ENCODE measurements at regions not wholly inside any gene's neighbourhood (a gene's known extent, or its start where the extent isn't known, plus 50 kb on each side); places are given as distances from the start of the nearest gene placed in this dataset.
"Not testable (repeated sequence)": the region's sequence is repeated elsewhere in the genome, so short reads cannot be mapped to it uniquely, and the experiment has no call there.

DNA sequence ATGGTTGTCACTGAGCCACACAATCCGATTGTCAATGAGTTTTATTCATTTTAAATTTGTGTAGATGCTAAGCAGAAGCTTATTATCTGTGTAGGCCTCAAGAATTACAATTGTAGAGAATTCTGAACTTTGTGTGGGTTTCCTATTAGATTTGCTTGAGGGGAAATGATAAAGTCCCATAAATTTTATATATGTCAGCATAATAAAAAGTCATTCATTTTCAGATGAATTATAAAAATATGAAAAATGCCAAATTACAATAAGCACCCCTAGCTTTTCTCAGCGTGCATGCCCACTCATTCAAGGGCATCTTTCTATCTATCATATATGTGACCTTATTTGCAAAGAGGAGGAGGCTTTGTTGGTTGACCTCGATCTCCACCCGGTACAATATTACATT lies 1041.1 kb upstream of the FOXG1 start:
- H3K27me3 ChIP-seq (ENCODE audit: control insufficient read depth, insufficient read depth, low read length) = no peaks in the 10 kb centered on the region
- no peak overlapping the region for H3K27ac ChIP-seq (ENCODE audit: low read depth, low read length)
- H3K9me3 ChIP-seq (ENCODE audit: control insufficient read depth, insufficient read depth, low read length) = no peaks in the 10 kb centered on the region
- peaks cover 10% of the 10 kb centered on the region; the same call in 1 of the 2 replicates for H3K4me1 ChIP-seq (ENCODE audit: control insufficient read depth, insufficient read depth, low read length)
- H3K9ac ChIP-seq (ENCODE audit: low read depth, low read length) = no peak overlapping the region
- H3K36me3 ChIP-seq (ENCODE audit: control insufficient read depth, insufficient read depth, low read length) = no peaks in the 10 kb centered on the region
- no peak overlapping the region for H3K4me3 ChIP-seq (ENCODE audit: low read depth, low read length)

GRCh38 chr14:27727251-27727770 lies 1039.3 kb upstream of the FOXG1 start:
- Histone ChIP-seq H3K9ac (ENCODE audit: low read depth, low read length) (no peak overlapping the region), H3K4me3 (ENCODE audit: low read depth, low read length) (no peak overlapping the region), H3K4me1 (ENCODE audit: control insufficient read depth, insufficient read depth, low read length) (peaks cover 10% of the 10 kb centered on the region; the same call in 1 of the 2 replicates), H3K36me3 (ENCODE audit: control insufficient read depth, insufficient read depth, low read length) (no peaks in the 10 kb centered on the region), H3K27ac (ENCODE audit: low read depth, low read length) (no peak overlapping the region), H3K27me3 (ENCODE audit: control insufficient read depth, insufficient read depth, low read length) (no peaks in the 10 kb centered on the region), H3K9me3 (ENCODE audit: control insufficient read depth, insufficient read depth, low read length) (no peaks in the 10 kb centered on the region)

- H3K27me3 ChIP-seq (ENCODE audit: control insufficient read depth, insufficient read depth, low read length) = no peaks in the 10 kb centered on the region
- no peak overlapping the region for H3K9ac ChIP-seq (ENCODE audit: low read depth, low read length)
- no peak overlapping the region for H3K4me3 ChIP-seq (ENCODE audit: low read depth, low read length)
Measured at GRCh38 chr14:27730204-27730603, 1036.4 kb upstream of the FOXG1 start.

DNA sequence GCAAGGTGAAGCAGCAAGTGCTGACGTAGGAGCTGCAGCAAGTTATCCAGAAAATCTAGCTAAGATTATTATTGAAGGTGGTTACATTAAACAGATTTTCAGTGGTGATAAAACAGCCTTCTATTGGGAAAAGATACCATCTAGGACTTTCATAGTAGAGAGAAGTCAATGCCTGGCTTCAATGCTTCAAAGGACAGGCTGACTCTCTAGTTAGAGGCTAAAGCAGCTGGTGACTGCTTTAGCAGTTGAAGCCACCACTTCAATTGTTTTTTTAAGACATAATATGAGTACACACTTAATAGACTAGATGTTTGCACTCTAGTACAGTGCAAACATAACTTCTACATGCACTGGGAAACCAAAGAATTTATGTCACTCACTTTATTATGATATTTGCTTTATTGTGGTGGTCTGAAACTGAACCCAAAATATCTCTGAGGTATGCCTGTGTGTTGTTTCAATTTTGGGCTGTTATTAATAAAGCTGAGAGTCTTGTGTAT lies 1026.9 kb upstream of the FOXG1 start:
- no peak overlapping the region for H3K9ac ChIP-seq (ENCODE audit: low read depth, low read length)
- H3K27ac ChIP-seq (ENCODE audit: low read depth, low read length) = no peak overlapping the region
- H3K27me3 ChIP-seq (ENCODE audit: control insufficient read depth, insufficient read depth, low read length) = no peaks in the 10 kb centered on the region
- H3K36me3 ChIP-seq (ENCODE audit: control insufficient read depth, insufficient read depth, low read length) = no peaks in the 10 kb centered on the region
- no peaks in the 10 kb centered on the region for H3K4me1 ChIP-seq (ENCODE audit: control insufficient read depth, insufficient read depth, low read length)
- no peaks in the 10 kb centered on the region for H3K9me3 ChIP-seq (ENCODE audit: control insufficient read depth, insufficient read depth, low read length)
- H3K4me3 ChIP-seq (ENCODE audit: low read depth, low read length) = no peak overlapping the region

More at GRCh38 chr14:27730204-27730603, 1036.4 kb upstream of the FOXG1 start:
- Histone ChIP-seq H3K4me1 (ENCODE audit: control insufficient read depth, insufficient read depth, low read length) (no peaks in the 10 kb centered on the region), H3K9me3 (ENCODE audit: control insufficient read depth, insufficient read depth, low read length) (no peaks in the 10 kb centered on the region), H3K27ac (ENCODE audit: low read depth, low read length) (no peak overlapping the region), H3K36me3 (ENCODE audit: control insufficient read depth, insufficient read depth, low read length) (no peaks in the 10 kb centered on the region)

DNA sequence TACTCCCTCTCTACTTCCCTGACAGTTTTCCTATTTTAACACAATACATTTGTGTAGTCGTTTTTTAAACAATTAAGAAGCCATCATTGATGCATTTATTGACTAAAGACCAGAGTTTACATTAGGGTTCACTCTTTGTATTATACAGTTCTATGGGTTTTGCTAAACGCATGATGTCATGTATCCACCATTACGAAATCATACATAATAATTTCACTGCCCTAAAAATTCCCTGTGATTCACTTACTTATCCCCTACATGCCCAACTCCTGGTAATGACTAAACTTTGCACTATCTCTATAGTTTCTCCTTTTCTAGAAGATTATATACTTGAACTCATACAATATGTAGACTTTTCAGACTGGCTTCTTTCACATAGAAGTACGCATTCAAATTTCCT lies 1016.5 kb upstream of the FOXG1 start:
- Histone ChIP-seq H3K36me3 (ENCODE audit: control insufficient read depth, insufficient read depth, low read length) (no peaks in the 10 kb centered on the region), H3K27me3 (ENCODE audit: control insufficient read depth, insufficient read depth, low read length) (no peaks in the 10 kb centered on the region), H3K9ac (ENCODE audit: low read depth, low read length) (no peak overlapping the region), H3K4me1 (ENCODE audit: control insufficient read depth, insufficient read depth, low read length) (no peaks in the 10 kb centered on the region), H3K27ac (ENCODE audit: low read depth, low read length) (no peak overlapping the region), H3K9me3 (ENCODE audit: control insufficient read depth, insufficient read depth, low read length) (no peaks in the 10 kb centered on the region), H3K4me3 (ENCODE audit: low read depth, low read length) (no peak overlapping the region)

DNA sequence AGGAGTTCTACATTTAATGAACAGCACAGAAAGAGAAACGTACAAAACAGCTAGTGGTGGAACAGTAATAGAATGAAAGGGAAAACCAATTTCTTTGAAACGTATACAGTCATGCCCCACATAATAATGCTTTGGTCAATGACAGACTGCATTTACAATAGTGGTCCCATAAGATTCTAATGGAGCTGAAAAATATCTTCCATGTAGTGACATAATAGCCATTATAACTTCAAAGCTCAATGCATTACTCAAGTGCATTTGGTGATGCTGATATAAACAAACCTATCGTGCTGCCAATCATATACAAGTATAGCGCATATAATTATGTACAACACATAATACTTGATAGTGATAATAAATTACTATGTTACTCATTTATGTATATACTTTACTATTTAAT lies 1008.9 kb upstream of the FOXG1 start:
- H3K9ac ChIP-seq (ENCODE audit: low read depth, low read length); H3K27me3 ChIP-seq (ENCODE audit: control insufficient read depth, insufficient read depth, low read length); H3K4me1 ChIP-seq (ENCODE audit: control insufficient read depth, insufficient read depth, low read length); H3K36me3 ChIP-seq (ENCODE audit: control insufficient read depth, insufficient read depth, low read length); H3K9me3 ChIP-seq (ENCODE audit: control insufficient read depth, insufficient read depth, low read length); H3K4me3 ChIP-seq (ENCODE audit: low read depth, low read length); H3K27ac ChIP-seq (ENCODE audit: low read depth, low read length): not testable (repeated sequence)

DNA sequence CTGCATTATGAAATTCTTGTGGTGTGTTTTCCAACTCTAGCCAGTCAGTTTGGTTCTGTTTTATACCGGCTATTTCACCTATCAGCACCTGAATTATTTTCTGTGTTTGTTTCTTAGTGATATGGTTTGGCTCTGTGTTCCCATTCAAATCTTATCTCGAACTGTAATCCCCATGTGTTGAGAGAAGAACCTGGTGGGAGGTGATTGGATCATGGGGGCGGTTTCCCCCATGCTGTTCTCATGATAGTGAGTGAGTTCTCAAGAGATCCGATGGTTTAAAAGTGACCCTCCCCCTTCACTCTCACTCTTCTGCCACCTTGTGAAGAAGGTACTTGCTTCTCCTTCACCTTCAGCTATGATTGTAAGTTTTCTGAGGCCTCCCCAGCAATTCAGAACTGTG lies 1006.2 kb upstream of the FOXG1 start:
- H3K36me3 ChIP-seq (ENCODE audit: control insufficient read depth, insufficient read depth, low read length); H3K9ac ChIP-seq (ENCODE audit: low read depth, low read length); H3K4me1 ChIP-seq (ENCODE audit: control insufficient read depth, insufficient read depth, low read length); H3K27me3 ChIP-seq (ENCODE audit: control insufficient read depth, insufficient read depth, low read length); H3K4me3 ChIP-seq (ENCODE audit: low read depth, low read length); H3K27ac ChIP-seq (ENCODE audit: low read depth, low read length); H3K9me3 ChIP-seq (ENCODE audit: control insufficient read depth, insufficient read depth, low read length): not testable (repeated sequence)

GRCh38 chr14:27799066-27800028 lies 967.2 kb upstream of the FOXG1 start:
- not testable (repeated sequence) for H3K4me3 ChIP-seq (ENCODE audit: low read depth, low read length); H3K9me3 ChIP-seq (ENCODE audit: control insufficient read depth, insufficient read depth, low read length); H3K27ac ChIP-seq (ENCODE audit: low read depth, low read length); H3K9ac ChIP-seq (ENCODE audit: low read depth, low read length); H3K36me3 ChIP-seq (ENCODE audit: control insufficient read depth, insufficient read depth, low read length); H3K27me3 ChIP-seq (ENCODE audit: control insufficient read depth, insufficient read depth, low read length)
- H3K4me1 ChIP-seq (ENCODE audit: control insufficient read depth, insufficient read depth, low read length) = peaks cover 11% of the 10 kb centered on the region; the same call in 1 of the 2 replicates

- not testable (repeated sequence) for H3K27ac ChIP-seq (ENCODE audit: low read depth, low read length); H3K4me1 ChIP-seq (ENCODE audit: control insufficient read depth, insufficient read depth, low read length); H3K4me3 ChIP-seq (ENCODE audit: low read depth, low read length); H3K36me3 ChIP-seq (ENCODE audit: control insufficient read depth, insufficient read depth, low read length); H3K9me3 ChIP-seq (ENCODE audit: control insufficient read depth, insufficient read depth, low read length); H3K9ac ChIP-seq (ENCODE audit: low read depth, low read length); H3K27me3 ChIP-seq (ENCODE audit: control insufficient read depth, insufficient read depth, low read length)
Measured at GRCh38 chr14:27817746-27818430, 948.7 kb upstream of the FOXG1 start.

DNA sequence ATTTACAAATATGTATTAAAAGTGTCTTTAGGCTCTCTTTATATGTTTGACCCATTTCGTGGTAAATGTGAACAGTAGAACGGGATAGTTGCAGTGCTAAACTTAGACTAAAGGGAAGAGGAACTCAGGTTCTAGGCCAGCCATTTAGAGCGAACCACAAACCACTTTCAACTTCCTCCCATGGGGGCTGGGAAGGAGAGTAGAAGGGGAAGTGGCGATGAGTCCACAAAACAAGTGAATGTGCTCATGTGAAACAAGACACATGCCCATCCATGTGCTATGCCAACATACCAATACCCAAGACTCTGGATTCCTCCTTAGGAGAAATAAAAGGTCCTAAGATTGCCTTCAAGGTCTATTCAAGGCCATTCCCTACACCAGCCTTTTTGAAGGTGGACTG lies 940.4 kb upstream of the FOXG1 start:
- not testable (repeated sequence) for H3K4me3 ChIP-seq (ENCODE audit: low read depth, low read length); H3K9me3 ChIP-seq (ENCODE audit: control insufficient read depth, insufficient read depth, low read length); H3K36me3 ChIP-seq (ENCODE audit: control insufficient read depth, insufficient read depth, low read length); H3K4me1 ChIP-seq (ENCODE audit: control insufficient read depth, insufficient read depth, low read length); H3K27me3 ChIP-seq (ENCODE audit: control insufficient read depth, insufficient read depth, low read length); H3K27ac ChIP-seq (ENCODE audit: low read depth, low read length); H3K9ac ChIP-seq (ENCODE audit: low read depth, low read length)

DNA sequence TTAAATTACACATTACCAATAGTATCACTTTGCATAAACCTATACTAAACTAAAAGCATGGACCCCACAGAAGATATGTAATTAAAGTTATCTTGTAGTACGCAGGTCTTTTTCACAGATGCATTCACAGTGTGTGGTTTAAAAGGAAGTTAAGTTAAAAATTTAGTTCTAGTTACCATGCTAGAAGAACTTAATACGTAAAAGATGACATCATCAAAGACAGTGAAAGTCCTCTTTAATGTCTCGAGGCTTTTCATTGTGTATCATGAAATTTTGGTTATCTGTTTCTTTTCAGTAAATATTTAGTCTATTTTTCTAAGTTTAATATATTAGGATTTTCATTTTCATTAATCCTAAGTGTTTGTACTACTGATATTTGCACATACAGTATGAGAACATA lies 934.6 kb upstream of the FOXG1 start:
- H3K4me3 ChIP-seq (ENCODE audit: low read depth, low read length); H3K9me3 ChIP-seq (ENCODE audit: control insufficient read depth, insufficient read depth, low read length); H3K36me3 ChIP-seq (ENCODE audit: control insufficient read depth, insufficient read depth, low read length); H3K4me1 ChIP-seq (ENCODE audit: control insufficient read depth, insufficient read depth, low read length); H3K27ac ChIP-seq (ENCODE audit: low read depth, low read length); H3K27me3 ChIP-seq (ENCODE audit: control insufficient read depth, insufficient read depth, low read length); H3K9ac ChIP-seq (ENCODE audit: low read depth, low read length): not testable (repeated sequence)
